Stimulated activated CD4-positive, alpha-beta T cell treated with anti-CD3 and anti-CD28 coated beads, Interleukin-1b, Interleukin-23, amount 100 ng/mL, for 1 hour (primary cell): ENCODE measurements at regions not wholly inside any gene's neighbourhood (a gene's known extent, or its start where the extent isn't known, plus 50 kb on each side); places are given as distances from the start of the nearest gene placed in this dataset.
"Not testable (repeated sequence)": the region's sequence is repeated elsewhere in the genome, so short reads cannot be mapped to it uniquely, and the experiment has no call there.

Source experiments
- DNase-seq, 2 donors: peaks; one replicate each; pipeline ENCODE4 v3.0.0-alpha.2; 2020; ENCODE audit warnings: low read depth in 2 of 2

DNA sequence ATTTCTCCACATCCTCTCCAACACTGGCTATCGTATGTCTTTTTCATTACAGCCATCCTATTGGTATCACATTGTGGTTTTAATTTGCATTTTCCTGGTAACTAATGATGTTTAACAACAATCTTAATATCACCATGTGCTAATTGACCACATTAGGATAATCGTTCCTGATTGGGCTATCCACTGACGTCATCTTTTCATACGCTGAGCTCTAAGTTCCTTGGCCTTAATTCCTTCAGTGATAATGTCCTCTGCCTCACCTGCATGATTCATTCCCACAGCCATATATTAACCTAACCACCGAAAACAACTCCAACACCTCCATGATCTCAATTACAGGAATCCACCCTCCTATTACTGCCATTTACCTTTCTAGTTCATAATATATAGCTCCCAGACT, 547.9 kb upstream of the BRINP1 start:
- DNase-seq = no peak

DNA sequence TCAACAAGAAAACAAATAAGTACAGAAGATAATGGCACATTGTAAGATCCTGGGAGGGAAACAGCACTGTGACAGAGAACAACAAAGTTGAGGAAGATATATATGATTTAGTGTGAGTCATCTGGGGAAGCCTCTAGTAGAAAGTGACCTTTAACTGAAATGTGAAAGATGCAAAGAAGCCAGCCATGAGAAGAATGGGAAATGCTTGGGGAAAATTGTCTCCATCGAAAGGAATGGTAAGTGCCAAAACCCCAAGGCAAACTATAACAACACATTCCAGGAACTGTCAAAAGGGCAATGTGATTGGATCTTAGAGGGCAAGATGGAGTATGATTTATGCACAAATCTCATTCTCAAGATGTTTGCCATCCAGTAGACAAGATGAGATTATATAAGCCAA, 537.8 kb upstream of the BRINP1 start:
- DNase-seq = no peak

DNA sequence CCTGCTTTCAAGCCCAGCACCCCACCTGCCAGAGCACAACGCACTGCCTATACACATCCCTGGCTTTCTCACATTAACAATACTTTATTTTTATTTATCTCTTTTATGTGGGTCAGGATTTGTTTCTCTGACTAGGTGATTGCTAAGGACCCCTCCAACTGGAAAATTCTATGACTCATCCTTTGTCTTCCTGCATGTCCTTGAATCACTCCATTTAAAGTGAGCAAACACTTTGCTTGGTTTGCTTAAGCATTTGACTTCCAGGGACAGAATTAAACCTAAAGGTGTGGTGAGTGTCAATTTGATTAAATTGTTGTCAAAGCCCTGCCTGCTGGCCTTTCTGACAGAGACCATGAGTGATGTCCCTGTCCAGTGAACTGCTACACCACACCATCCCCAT, 536.5 kb upstream of the BRINP1 start:
- no peak for DNase-seq

DNA sequence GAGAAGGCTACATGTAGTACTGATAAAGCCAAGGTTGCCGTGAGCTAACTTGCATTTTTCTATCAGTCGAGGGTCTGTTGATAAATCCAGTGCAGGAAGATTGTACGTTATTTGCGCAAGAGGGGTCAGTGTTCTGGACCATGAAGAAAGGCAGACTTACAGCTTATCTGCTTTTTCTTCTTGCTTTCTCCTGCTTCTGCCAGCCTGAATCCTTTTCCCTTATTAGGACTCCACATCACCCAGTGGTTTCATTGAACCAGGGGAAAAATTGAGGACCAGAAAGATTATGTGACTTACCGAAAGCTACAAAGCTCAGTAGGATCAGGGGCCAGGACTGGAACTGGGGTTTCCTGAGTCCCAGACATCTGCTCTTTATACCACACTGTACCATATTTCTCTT, 534.6 kb upstream of the BRINP1 start:
- no peak for DNase-seq

DNA sequence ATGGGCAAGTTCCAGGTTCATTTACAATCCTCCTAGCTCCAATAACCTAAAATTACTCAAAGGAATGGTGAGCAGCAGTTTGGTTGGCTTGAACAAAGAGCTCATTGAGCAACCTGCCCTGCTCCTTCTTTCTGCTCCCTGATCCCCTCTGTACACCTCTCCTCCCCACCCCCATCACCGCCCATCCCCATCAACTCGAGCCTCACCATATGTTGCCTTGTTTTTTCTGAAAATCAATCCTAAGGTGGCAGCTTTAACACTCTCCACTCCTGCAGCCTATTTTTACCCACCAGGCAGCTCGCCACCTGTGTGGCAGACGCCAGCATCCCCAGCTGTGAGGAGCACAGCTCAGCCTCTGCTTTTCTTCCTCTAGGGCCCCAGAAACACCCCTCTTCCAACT, 533.4 kb upstream of the BRINP1 start:
- no peak for DNase-seq

DNA sequence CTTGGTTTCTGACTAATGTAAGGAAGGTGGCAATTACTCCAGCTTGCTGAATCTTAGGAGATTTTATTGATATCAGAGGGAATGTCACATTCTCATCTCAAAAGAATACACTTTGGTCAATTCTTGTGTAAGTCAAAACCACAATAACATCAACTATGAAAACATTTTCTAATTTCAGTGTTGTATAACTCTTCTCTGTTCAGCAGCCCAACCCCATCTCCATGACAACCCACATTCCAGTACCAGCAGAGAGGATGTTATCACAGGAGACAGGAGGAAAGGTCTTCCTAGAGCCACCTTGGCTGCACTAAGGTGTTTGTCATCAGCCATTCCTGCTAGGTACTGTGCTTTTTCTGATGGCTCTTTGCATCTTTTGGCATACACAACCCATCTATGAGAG, 529.1 kb upstream of the BRINP1 start:
- DNase-seq = no peak

DNA sequence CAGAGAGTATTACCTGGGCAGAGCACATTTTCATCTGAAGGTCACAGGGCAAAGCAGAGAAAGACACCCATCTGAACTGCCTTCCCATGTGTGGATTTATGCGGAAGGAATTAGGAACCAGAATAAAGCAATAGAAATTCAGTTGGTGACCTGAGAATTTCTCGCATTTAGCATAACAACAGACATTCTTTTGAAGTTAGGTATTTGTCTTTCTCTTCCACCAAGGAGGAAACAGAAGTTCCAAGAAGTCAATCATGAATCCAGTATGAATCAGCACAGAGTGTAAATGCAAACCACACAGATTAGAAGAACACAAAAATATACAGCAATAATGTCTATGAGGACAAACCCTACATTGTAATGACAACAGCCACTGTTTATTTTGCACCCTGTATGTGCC, 515.2 kb upstream of the BRINP1 start:
- no peak for DNase-seq

DNA sequence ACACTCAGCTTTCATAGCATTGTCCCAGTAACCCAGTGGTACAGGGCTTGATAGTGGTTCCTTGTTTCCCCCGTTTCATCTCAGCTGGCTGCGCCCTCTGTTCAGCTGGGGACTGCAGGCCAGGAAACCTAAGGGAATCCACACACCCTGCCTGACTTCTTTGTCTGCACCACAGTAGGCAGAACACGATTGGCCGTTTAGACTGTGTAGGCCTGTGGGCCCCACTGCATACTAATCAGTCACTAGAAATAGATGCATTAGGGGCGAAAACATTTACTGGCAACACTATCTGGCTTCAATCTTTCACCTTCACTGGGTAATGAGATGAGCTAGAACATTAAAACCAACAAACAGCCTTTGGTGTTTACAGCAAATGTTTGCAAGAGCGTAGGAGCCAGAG, 512.7 kb upstream of the BRINP1 start:
- DNase-seq = no peak

DNA sequence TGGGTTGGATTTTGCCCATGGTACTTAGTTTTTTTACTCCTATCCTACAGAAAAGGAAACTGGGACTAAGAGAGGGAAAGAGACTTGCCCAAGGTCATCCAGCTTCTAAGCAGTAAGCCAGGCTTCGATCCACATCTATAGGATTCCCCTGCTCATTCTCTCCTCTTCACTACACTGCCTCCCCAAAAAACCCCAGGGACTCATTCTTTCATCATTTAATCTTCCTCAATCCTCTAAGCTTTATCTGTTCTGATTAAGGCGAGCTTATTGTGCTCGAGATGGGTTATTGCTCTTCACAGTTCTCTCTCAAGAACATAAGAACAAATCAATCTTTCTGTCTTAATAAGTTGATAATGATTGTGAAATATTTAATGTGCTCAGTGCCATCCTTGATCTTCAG, 511.1 kb upstream of the BRINP1 start:
- DNase-seq = no peak

DNA sequence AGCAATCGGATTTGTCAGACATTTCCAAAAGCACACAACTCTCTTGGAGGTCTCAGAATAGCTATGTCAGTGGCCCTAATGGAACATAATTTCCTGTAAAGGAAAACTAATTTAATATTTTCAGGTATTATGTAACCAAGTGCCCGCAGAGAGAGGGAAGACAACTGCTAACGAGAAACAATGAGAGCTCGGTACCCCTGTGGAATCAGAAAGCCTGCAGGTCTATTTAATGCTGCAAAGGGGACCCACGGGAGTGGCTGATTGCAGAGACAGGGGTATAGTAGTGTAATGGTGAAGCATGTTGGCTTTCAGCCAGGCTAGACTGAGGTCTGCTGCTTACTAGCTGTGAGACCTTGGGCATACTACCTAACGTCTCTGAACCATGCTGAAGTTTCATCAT, 508.1 kb upstream of the BRINP1 start:
- DNase-seq = no peak

DNA sequence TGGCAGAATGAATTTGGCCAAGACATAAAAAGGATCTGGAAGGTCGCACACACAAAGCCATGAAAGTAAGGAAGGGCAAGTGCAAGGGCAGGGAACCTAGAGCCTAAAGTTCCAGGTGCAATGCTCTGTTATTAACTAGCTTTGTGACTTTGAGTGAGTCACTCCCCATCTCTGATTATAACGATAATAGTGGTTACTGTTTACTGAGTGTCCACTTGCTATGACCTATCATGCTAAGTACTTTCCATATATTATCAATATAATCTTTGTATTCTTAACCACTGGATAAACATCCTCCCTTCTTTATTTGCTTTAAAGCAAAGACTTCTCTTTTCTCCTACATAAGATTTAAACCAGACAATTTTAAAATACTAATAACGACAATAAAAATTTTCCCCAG, 504.6 kb upstream of the BRINP1 start:
- DNase-seq = no peak

DNA sequence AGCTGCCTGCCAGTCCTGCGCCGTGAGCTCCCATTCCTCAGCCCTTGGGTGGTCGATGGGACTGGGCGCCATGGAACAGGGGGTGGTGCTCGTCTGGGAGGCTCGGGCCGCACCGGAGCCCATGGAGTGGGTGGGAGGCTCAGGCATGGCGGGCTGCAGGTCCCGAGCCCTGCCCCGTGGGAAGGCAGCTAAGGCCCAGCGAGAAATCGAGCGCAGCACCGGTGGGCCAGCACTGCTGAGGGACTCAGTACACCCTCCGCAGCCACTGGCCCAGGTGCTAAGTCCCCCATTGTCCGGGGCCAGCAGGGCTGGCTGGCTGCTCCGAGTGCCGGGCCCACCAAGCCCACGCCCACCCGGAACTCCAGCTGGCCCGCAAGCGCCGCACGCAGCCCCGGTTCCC, 501.0 kb upstream of the BRINP1 start:
- not testable (repeated sequence) for DNase-seq

DNA sequence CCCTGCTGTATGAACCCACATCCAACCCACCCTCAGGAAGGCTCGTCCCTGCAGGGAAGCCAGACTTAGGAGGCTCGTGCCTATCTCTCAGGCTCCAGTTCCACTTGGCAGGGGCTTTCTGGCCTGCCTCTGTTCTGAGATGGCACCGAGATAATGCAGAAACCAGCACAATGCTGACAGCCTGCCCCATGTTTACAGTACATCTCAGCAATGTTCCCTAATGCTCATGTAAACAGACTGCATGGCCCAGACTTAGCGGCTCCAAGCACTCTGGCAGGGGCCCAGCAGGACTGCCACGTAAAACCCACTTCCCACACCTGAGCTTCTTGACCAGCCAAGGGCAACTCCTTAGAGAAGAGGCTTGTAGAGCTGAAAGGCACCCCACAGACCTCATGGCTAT, 499.5 kb upstream of the BRINP1 start:
- no peak for DNase-seq

DNA sequence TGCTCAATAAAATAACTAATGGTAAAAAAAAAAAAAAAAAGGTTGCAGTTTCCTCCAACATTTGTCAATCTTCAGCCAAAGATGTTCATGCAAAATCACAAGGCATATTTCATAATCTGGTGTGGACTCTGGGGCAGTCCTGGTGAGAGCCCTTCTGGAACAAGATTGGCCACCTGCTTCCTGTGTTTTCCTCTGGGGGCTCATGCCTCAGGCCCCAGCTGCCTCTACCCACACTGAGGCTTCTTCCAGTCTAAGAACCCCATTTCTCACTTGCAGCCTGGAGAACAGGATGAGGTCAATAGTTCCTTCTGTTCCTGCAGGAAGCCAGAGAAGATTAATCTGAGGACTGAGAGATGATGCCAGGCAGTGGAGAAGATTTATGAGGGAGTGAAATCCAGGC, 492.6 kb upstream of the BRINP1 start:
- DNase-seq = no peak

DNA sequence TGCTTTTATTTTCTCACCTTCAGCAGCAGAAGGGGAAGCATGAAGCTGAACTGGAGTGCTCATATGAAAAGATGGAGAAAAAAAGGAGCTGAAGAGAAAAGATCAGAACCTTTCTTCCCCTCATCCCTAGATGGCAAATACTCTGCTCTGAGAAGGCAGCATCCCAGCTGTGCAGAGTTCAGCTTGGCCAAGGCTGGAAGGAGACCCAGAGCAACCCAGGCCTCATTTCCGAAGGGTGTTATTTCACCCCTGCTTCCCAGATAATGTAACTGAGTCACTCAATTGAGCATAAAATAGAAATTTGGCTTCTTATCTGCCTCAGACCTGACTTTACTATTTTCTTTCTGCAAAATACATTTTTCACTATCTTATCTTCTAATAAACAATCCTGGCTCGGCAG, 489.9 kb upstream of the BRINP1 start:
- DNase-seq = no peak

DNA sequence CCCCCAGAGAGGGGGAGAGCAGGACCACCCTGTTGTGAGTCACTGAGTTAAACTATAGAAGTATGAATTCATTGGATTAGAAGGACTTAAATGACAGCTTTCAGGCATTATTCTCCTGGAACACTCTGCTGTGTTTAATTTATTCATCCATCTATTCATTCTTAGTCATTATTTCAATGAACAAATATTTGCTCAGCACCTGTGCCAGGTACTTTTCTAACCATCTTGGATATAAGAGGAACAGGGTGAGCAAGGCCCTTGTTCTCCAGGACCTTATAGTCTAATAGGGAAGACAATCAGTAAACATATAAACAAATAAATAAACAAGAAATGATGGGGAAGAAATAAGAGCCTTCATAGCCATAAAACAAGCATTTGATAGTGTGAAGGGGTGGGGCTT, 483.9 kb upstream of the BRINP1 start:
- no peak for DNase-seq

DNA sequence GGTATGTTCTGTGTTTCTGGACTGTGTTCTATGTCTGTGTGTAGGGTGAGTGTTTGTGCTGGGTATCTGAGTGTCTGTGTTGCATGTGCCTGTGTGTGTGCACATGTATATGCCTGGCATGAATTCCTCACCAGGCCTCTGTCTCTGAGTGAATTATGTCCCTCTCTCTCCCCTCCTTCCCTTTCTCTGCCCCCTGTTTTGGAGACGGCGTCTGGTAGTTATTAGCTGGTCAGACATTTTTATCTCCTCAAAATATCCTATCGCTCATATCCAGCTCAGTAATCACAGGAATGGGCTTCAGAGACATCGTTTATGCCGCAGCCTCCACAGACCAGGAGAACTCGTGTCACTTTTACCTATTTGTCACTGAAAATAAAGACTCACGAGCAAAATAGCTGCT, 483.2 kb upstream of the BRINP1 start:
- DNase-seq = no peak

DNA sequence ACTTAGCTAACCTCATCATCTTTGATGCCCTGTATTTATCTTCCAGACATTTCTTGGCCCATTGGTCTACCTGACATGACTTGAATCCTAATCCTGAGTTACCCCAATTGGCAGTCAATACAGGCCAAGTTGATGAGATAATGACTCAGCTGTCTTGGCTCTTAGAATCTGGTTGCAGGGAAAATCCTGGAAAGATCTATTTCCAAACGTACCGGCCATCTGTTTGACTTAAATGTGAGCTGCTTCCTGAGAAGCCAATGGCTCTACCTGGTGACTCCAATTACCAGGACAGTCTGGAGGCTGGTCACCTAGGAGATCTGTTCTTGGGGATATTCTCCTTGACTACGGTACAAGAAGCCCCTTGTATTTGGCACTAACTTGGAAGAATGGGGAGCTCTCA, 475.2 kb upstream of the BRINP1 start:
- DNase-seq = no peak

DNA sequence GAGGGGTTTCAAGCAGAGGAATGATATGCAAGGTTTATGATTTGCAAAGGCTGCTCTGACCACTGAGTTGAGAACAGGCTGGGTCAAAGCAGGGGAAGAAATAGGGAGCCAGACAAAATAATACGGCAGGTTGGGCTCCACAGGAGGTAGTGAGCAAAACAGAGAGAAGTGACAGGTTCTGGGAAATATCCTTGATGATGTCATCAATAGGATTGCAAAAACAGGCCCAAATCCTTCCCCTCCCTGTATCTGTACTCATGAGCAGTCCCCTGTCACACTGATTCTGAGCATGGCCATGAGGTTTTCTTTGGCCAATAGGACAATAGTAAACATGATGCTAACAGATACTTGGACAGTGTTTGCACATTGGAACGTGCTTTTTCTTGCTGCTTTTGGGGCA, 471.8 kb upstream of the BRINP1 start:
- no peak for DNase-seq

DNA sequence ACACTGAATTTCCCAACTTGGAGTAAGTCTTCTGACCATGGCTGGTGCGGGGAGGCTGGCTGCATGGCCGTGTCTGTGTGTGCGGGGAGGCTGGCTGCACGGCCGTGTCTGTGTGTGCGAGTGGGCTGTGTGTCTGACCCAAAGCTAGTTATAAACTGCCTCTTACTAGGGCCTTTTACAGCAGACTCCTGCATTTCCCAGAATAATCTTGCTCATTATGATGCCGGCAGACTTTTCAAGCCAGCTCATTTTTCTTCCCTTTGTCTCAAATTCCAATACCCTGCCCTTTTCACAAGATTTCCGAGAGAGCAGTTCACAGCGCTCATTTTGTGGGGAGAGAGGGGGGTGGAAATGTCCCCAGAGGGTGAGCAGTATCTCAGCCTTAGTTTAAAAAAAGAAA, 470.7 kb upstream of the BRINP1 start:
- no peak for DNase-seq

DNA sequence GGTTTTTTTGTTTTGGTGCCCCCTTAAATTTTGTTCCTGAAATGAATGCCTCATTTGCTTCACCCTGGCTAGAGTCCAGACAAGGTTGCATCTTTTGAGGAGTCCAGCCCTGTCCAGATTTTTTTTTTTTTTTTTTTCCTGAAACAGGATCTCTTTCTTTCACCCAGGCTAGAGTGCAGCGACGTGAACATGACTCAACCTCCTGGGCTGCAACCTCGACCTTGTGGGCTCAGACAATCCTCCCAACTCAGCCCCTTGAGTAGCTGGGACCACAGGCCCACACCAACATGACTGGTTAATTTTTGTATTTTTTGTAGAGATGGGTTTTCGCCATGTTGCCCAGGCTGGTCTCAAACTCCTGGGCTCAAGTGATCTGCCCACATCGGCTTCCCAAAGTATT, 469.0 kb upstream of the BRINP1 start:
- no peak for DNase-seq

DNA sequence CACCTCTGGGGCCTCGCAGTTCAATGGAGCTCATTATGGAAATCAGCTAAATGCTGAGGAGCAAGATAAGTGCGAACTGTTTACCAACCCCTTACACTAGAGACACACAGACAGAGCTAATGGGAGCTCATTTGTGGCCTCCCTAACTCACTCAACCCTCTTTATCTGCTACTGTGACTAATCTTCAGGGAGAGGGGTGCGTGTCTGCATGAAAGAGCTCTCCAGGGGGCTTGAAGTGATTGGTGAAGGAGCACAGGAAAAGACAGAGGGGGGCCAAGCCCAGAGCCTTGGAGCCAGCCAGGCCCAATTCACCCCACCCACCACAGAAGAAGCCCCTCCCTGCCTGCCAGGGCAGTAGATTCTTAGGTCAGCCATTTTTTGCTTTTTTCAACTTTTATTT, 466.8 kb upstream of the BRINP1 start:
- no peak for DNase-seq

DNA sequence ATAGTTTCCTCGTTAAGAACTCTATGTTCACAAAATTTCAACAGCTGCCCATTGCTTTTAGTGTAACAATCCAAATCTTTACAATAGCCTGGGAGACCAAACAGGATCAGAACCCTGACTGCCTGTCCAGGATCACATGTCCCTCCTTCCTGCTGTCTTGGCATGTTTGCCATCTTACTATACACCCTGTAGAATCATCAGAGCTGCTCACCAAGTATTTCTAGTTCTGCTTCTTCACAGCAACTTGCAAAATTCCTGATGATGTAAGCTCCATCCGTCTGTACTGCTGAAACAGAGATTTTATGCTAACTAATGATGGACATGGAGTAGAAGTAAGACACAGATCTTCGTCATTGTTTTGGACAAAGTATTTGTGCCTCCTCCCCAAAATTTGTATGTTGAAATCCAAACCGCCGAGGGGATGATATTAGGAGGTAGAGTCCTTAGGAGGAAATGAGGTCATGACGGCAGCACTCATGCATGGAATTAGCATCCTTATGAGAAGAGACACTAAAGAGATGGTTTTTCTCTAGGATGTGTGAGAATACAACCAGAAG, 464.9 kb upstream of the BRINP1 start:
- DNase-seq = no peak

DNA sequence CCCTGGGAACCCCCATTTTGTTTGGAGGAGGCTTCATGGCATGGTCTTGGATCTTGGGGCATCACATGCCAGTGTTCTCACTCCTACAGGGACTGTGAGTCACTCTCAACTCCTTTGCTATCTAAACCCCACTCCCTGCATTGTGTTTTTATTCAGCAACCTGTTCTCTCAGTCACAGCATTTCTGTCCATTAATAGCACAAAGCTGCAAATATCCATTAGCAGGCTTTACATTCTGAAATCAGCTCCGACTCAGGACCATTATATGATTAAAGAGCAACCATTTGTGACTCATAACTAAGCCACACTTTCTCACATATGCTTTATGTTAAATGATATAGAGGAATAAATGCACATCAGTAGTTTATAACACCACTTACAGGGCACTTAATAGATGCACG, 462.1 kb upstream of the BRINP1 start:
- no peak for DNase-seq

DNA sequence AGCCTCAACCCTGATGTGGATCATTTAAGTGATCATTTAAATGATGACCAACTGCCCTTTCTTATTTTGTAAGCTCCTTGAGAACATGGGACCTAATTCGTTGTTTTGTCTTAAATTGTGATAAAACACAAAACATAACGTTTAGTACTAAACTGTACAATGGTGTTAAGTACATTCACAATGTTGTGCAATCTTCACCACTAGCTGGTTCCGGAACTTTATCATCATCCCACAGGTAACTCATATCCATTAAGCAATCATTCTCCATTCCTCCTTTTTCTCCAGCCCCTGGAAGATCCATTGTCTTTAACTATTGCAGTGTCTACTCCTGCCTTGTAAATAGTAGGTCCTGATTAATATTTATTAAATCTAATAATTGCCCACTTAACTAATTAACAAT, 460.5 kb upstream of the BRINP1 start:
- no peak for DNase-seq
